ENCODE measurements at regions not wholly inside any gene's neighbourhood (a gene's known extent, or its start where the extent isn't known, plus 50 kb on each side); places are given as distances from the start of the nearest gene placed in this dataset.

GRCh38 chr2:147232225-147232669 lies 612.6 kb upstream of the ACVR2A start:
- Histone ChIP-seq H3K4me3 (no peak overlapping the region), H3K4me1 (replicated peaks in 1 of 2) (no peaks in the 10 kb centered on the region), H3K27ac (no peak overlapping the region), H3K9me3 (replicated peaks in 1 of 3) (no peaks in the 10 kb centered on the region), H3K27me3 (no peaks in the 10 kb centered on the region), H3K36me3 (replicated peaks in 1 of 2) (no peaks in the 10 kb centered on the region)
- WGBS, 4 donors: 34 to 59% (median 42%) methylated on average over 3 of the region's 3 CpGs
- TF ChIP-seq POLR2A (IDR thresholded peaks at IDR 0.05): no peak
- no peak for TF ChIP-seq CTCF (IDR thresholded peaks at IDR 0.05)
- no peak for DNase-seq
- intact Hi-C loops (cut with DNase I): no loop called here

- Histone ChIP-seq H3K27ac (no peak overlapping the region), H3K36me3 (replicated peaks in 1 of 2) (no peaks in the 10 kb centered on the region), H3K4me1 (replicated peaks in 1 of 2) (no peaks in the 10 kb centered on the region), H3K27me3 (no peaks in the 10 kb centered on the region), H3K9me3 (replicated peaks in 1 of 3) (no peaks in the 10 kb centered on the region), H3K4me3 (no peak overlapping the region)
- no peak for DNase-seq
- intact Hi-C loops (cut with DNase I): no loop called here
- 78 to 96% (median 92%) methylated on average over 2 of the region's 2 CpGs for WGBS, 4 donors
- TF ChIP-seq POLR2A (IDR thresholded peaks at IDR 0.05) (no peak), CTCF (IDR thresholded peaks at IDR 0.05) (no peak)
These were observed 613.2 kb upstream of the ACVR2A start for GRCh38 chr2:147231607-147232006.

- TF ChIP-seq CTCF (IDR thresholded peaks at IDR 0.05): no peak
- TF ChIP-seq POLR2A (IDR thresholded peaks at IDR 0.05): no peak
- Histone ChIP-seq H3K4me1 (replicated peaks in 1 of 2) (no peaks in the 10 kb centered on the region), H3K4me3 (no peak overlapping the region), H3K36me3 (replicated peaks in 1 of 2) (no peaks in the 10 kb centered on the region), H3K27me3 (no peaks in the 10 kb centered on the region), H3K9me3 (replicated peaks in 1 of 3) (no peaks in the 10 kb centered on the region), H3K27ac (no peak overlapping the region)
- DNase-seq: no peak
- WGBS, 4 donors: 50 to 82% (median 77%) methylated on average over 1 of the region's 1 CpG
- intact Hi-C loops (cut with DNase I): no loop called here
These were observed 613.7 kb upstream of the ACVR2A start for GRCh38 chr2:147231081-147231480.

GRCh38 chr2:147227313-147227712 lies 617.5 kb upstream of the ACVR2A start:
- TF ChIP-seq POLR2A (IDR thresholded peaks at IDR 0.05): no peak
- TF ChIP-seq CTCF (IDR thresholded peaks at IDR 0.05): no peak
- WGBS, 4 donors: 85 to 95% (median 94%) methylated on average over 2 of the region's 2 CpGs
- H3K27me3 ChIP-seq: no peaks in the 10 kb centered on the region
- no peaks in the 10 kb centered on the region for H3K9me3 ChIP-seq (replicated peaks in 1 of 3)
- no peak overlapping the region for H3K27ac ChIP-seq
- no peak overlapping the region for H3K4me3 ChIP-seq
- no peak for DNase-seq
- intact Hi-C loops (cut with DNase I): no loop called here
- H3K36me3 ChIP-seq (replicated peaks in 1 of 2): no peaks in the 10 kb centered on the region
- H3K4me1 ChIP-seq (replicated peaks in 1 of 2): no peaks in the 10 kb centered on the region
